Fibroblast of lung (primary cell): ENCODE measurements at regions not wholly inside any gene's neighbourhood (a gene's known extent, or its start where the extent isn't known, plus 50 kb on each side); places are given as distances from the start of the nearest gene placed in this dataset.

ENCODE experiments used
- DNase-seq, 2 donors: peaks; one replicate each; pipeline versions ENCODE4 v3.0.0 to v3.0.0-alpha.2; 2010; ENCODE audit warnings: low read depth in 2 of 2
- H2AFZ ChIP-seq: 2 replicates; pipeline ENCODE4 v1.5.1; 2012; ENCODE audit warnings: low read length, control low read depth, inconsistent platforms
- H3K27ac ChIP-seq: 2 replicates; pipeline ENCODE4 v1.5.1; 2011; ENCODE audit warnings: low read length, control low read depth; ENCODE audit not compliant: insufficient read depth
- H3K27me3 ChIP-seq: 2 replicates; pipeline ENCODE4 v1.5.1; 2011; ENCODE audit warnings: mild to moderate bottlenecking, low read length; ENCODE audit not compliant: control insufficient read depth, insufficient read depth
- H3K36me3 ChIP-seq: 2 replicates; pipeline ENCODE4 v1.5.1; 2011; ENCODE audit warnings: low read length; ENCODE audit not compliant: control insufficient read depth, insufficient read depth
- H3K4me1 ChIP-seq: 2 replicates; pipeline ENCODE4 v1.5.1; 2011; ENCODE audit warnings: low read length; ENCODE audit not compliant: control insufficient read depth, insufficient read depth; ENCODE audit errors: extremely low read depth
- H3K4me2 ChIP-seq: 2 replicates; pipeline ENCODE4 v1.5.1; 2011; ENCODE audit warnings: low read length, control low read depth; ENCODE audit not compliant: insufficient read depth; ENCODE audit errors: extremely low read depth
- H3K4me3 ChIP-seq, 4 experiments: fragments of 200-600 bp in 1 of 4; sonication (generic) in 1 of 4; replicated peaks in 1 of 4; 2 replicates each; pipeline ENCODE4 v1.5.1; 2011 to 2016; ENCODE audit warnings: low read length in 4 of 4, low read depth in 3 of 4, mild to moderate bottlenecking in 3 of 4, control low read depth in 2 of 4, inconsistent platforms in 1 of 4, mixed read lengths in 1 of 4; ENCODE audit not compliant: insufficient read depth in 1 of 4; ENCODE audit errors: control extremely low read depth in 1 of 4
- H3K79me2 ChIP-seq: 2 replicates; pipeline ENCODE4 v1.5.1; 2012; ENCODE audit warnings: mild to moderate bottlenecking, low read length, inconsistent platforms; ENCODE audit not compliant: control insufficient read depth, insufficient read depth
- H3K9ac ChIP-seq: 2 replicates; pipeline ENCODE4 v1.5.1; 2011; ENCODE audit warnings: mild to moderate bottlenecking, low read length, control low read depth; ENCODE audit not compliant: insufficient read depth
- H3K9me3 ChIP-seq: 2 replicates; pipeline ENCODE4 v1.5.1; 2012; ENCODE audit warnings: low read depth, low read length; ENCODE audit not compliant: control insufficient read depth, insufficient read depth
- H4K20me1 ChIP-seq: 2 replicates; pipeline ENCODE4 v1.5.1; 2011; ENCODE audit warnings: low read length; ENCODE audit not compliant: control insufficient read depth, insufficient read depth; ENCODE audit errors: extremely low read depth
- CTCF ChIP-seq, 2 donors: IDR thresholded peaks in 1 of 2; conservative IDR thresholded peaks in 1 of 2; 1 replicate in 1 of 2; 2 replicates in 1 of 2; pipeline ENCODE4 v1.5.1; 2011 to 2012; ENCODE audit warnings: low read length in 2 of 2, control low read depth in 1 of 2, inconsistent platforms in 1 of 2, low read depth in 1 of 2, mild to moderate bottlenecking in 1 of 2
- EZH2 ChIP-seq: IDR thresholded peaks from 2 replicates; pipeline ENCODE4 v1.5.1; 2012; ENCODE audit warnings: low read length, control low read depth, mild to moderate bottlenecking; ENCODE audit errors: missing control alignments

DNA sequence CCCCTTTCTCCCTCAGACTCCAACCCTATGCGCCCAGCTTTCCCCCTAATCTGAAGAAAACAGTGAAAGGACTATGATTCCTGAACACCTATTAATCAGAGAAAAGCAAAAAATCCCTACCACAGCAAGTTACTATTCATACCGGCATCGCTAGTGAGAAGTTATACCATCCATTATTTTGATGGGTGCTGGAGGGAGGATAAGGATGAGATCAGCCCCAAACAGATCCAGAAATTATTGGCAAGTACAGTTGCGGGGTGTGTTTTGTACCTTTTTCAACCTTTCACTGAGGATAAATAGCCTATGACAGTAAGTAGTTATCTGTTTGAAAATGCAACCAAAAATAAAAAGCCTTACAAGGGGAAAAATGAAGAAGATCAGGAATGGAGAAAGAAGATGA is 59.9 kb upstream of the ADAMTS9 start:
- TF ChIP-seq EZH2 = no peak
- no peak for TF ChIP-seq CTCF (conservative IDR thresholded peaks at IDR 0.05 in 1 of 2, IDR thresholded peaks at IDR 0.05 in 1 of 2; ENCODE audit: low read depth in 1 of 2, low read length in 2 of 2)
- no peaks in the 10 kb centered on the region for H3K4me1 ChIP-seq
- no peak overlapping the region for H3K4me3 ChIP-seq
- H4K20me1 ChIP-seq = no peaks in the 10 kb centered on the region
- no peaks in the 10 kb centered on the region for H3K9me3 ChIP-seq
- no peak overlapping the region for H3K4me2 ChIP-seq
- no peaks in the 10 kb centered on the region for H3K79me2 ChIP-seq
- H3K36me3 ChIP-seq = no peaks in the 10 kb centered on the region
- H3K27ac ChIP-seq = no peak overlapping the region
- H3K27me3 ChIP-seq = no peaks in the 10 kb centered on the region
- peak in 1 of 2 donors; percentile 6 for DNase-seq
- H3K9ac ChIP-seq = no peak overlapping the region
- H2AFZ ChIP-seq = no peak overlapping the region

DNA sequence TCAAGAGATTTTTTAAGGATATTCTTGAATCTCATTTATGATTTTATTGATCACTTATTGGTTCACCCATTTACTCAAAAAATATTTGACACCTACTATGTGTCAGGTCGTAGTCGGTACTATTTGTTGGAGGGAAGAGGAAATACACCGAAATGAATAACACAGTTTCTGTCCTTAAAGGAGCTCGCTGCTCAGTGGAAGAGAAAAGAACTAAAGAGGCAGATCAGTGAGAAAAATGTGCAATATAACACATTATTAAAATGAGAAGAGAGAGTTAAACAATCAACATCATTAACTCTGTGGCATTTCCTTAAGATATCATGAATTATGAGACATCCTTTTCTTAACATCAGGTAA is 56.1 kb upstream of the ADAMTS9 start:
- no peak for DNase-seq
- no peaks in the 10 kb centered on the region for H4K20me1 ChIP-seq
- TF ChIP-seq EZH2 (no peak), CTCF (conservative IDR thresholded peaks at IDR 0.05 in 1 of 2, IDR thresholded peaks at IDR 0.05 in 1 of 2; ENCODE audit: low read depth in 1 of 2, low read length in 2 of 2) (no peak)
- no peaks in the 10 kb centered on the region for H3K9me3 ChIP-seq
- H3K4me3 ChIP-seq = no peak overlapping the region
- no peak overlapping the region for H2AFZ ChIP-seq
- H3K79me2 ChIP-seq = no peaks in the 10 kb centered on the region
- H3K9ac ChIP-seq = no peak overlapping the region
- no peaks in the 10 kb centered on the region for H3K4me1 ChIP-seq
- no peak overlapping the region for H3K4me2 ChIP-seq
- H3K27me3 ChIP-seq = no peaks in the 10 kb centered on the region
- no peaks in the 10 kb centered on the region for H3K36me3 ChIP-seq
- H3K27ac ChIP-seq = no peak overlapping the region

DNA sequence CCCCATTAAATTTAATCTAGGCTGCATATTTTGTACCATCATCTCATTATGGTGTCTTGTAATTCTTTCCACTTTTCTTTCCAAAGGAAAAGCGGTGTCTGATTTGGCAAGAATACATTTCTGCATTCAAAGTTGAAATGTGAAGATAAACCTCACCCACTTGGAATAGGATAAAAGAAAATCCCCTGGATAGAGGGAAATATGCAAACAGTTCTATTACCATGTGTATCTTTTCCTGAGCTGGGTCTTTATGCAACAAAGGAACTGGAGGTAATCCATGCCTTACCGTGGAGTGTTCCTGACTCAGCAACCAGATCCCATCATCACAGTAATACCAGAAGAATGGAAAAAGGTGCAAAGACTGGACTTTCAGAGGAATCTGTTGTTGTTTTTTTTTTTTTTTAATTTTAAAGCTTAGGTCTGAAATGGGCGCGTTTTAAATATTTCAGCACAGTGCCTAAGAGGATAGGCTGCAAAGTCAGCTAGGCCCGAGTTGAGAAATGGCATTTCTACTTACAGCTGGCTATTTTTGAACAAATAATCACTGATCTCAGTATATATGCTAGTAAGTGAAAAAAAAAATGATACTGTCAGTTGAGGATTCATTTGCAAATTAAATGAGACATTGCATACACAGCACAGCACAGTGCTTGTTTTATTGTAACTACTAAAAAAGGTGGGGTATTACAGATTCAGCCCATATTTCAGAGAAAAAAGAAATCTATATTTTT is 55.5 kb upstream of the ADAMTS9 start:
- Histone ChIP-seq H3K4me3 (no peak overlapping the region), H3K4me1 (no peaks in the 10 kb centered on the region), H3K27me3 (no peaks in the 10 kb centered on the region), H3K9ac (no peak overlapping the region), H3K9me3 (no peaks in the 10 kb centered on the region), H3K36me3 (no peaks in the 10 kb centered on the region), H3K4me2 (no peak overlapping the region), H3K79me2 (no peaks in the 10 kb centered on the region), H3K27ac (no peak overlapping the region), H2AFZ (no peak overlapping the region), H4K20me1 (no peaks in the 10 kb centered on the region)
- peak in 1 of 2 donors; percentile 46 for DNase-seq
- TF ChIP-seq EZH2 (no peak), CTCF (conservative IDR thresholded peaks at IDR 0.05 in 1 of 2, IDR thresholded peaks at IDR 0.05 in 1 of 2; ENCODE audit: low read depth in 1 of 2, low read length in 2 of 2) (no peak)
